Testis (tissue), 2 donors: ENCODE measurements at regions not wholly inside any gene's neighbourhood (a gene's known extent, or its start where the extent isn't known, plus 50 kb on each side); places are given as distances from the start of the nearest gene placed in this dataset.

Experiments used
- POLR2A ChIP-seq: fragments of 450-650 bp; IDR thresholded peaks from one replicate; pipeline ENCODE4 v1.6.1; 2017; ENCODE audit warnings: antibody characterized with exemption, mild to moderate bottlenecking, moderate library complexity
- TF ChIP-seq, protein P1 (sequence below), 3 experiments: fragments of 450-650 bp in 2 of 3; fragments of 200-600 bp in 1 of 3; sonication (generic) in 1 of 3; IDR thresholded peaks; one replicate each; pipeline ENCODE4 v1.5.1; 2016 to 2019; ENCODE audit warnings: antibody characterized with exemption in 3 of 3, mild to moderate bottlenecking in 2 of 3, moderate library complexity in 1 of 3

DNA sequence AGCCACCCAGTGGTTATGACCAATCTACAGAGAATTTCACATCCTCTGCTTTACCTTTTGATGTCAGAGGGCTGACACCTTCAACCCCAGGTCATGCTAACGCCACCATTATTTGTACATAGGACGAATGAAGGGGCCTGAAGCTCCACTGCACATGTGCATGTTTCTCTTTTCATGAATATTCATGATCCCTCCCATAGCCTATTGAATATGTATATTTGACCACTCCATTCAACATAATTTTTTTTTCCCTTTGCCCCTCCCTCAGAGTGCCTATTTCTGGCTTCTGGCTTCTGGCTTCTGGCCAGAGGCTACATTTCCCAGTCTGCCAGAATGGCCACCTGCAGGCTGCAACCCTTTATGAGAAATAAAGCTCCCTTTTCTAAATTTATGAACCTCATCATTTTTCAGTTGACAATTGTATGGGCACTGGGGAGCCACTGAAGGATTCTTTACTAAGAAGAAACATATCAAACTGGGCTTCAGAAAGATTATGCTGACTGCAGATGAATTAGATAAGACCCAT, 406.7 kb downstream of the SIPA1L2 start:
- TF ChIP-seq, protein P1, sequence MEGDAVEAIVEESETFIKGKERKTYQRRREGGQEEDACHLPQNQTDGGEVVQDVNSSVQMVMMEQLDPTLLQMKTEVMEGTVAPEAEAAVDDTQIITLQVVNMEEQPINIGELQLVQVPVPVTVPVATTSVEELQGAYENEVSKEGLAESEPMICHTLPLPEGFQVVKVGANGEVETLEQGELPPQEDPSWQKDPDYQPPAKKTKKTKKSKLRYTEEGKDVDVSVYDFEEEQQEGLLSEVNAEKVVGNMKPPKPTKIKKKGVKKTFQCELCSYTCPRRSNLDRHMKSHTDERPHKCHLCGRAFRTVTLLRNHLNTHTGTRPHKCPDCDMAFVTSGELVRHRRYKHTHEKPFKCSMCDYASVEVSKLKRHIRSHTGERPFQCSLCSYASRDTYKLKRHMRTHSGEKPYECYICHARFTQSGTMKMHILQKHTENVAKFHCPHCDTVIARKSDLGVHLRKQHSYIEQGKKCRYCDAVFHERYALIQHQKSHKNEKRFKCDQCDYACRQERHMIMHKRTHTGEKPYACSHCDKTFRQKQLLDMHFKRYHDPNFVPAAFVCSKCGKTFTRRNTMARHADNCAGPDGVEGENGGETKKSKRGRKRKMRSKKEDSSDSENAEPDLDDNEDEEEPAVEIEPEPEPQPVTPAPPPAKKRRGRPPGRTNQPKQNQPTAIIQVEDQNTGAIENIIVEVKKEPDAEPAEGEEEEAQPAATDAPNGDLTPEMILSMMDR (IDR thresholded peaks at IDR 0.05), result no peak
- no peak for TF ChIP-seq POLR2A
